ENCODE measurements at regions not wholly inside any gene's neighbourhood (a gene's known extent, or its start where the extent isn't known, plus 50 kb on each side); places are given as distances from the start of the nearest gene placed in this dataset.
"Not testable (repeated sequence)": the region's sequence is repeated elsewhere in the genome, so short reads cannot be mapped to it uniquely, and the experiment has no call there.

- Histone ChIP-seq H4K20me1 (ENCODE audit: insufficient read depth, poor library complexity, severe bottlenecking) (no peaks in the 10 kb centered on the region), H3K4me3 (no peak overlapping the region), H3K36me3 (replicated peaks; ENCODE audit: insufficient read depth, low read depth) (no peaks in the 10 kb centered on the region), H2AFZ (no peak overlapping the region), H3K4me1 (ENCODE audit: insufficient read depth) (no peaks in the 10 kb centered on the region), H3K4me2 (no peak overlapping the region), H3K9me2 (replicated peaks; ENCODE audit: insufficient read depth) (no peaks in the 10 kb centered on the region), H3K27ac (no peak overlapping the region), H3K9me3 (ENCODE audit: low read depth) (no peaks in the 10 kb centered on the region), H3K27me3 (no peaks in the 10 kb centered on the region), H3K79me2 (no peaks in the 10 kb centered on the region)
- peak; percentile 11 for DNase-seq (ENCODE audit: low spot score)
- TF ChIP-seq EZH2 (IDR thresholded peaks at IDR 0.05; ENCODE audit: borderline replicate concordance) (no peak), EZH2phosphoT487 (IDR thresholded peaks at IDR 0.05; ENCODE audit: low read depth, severe bottlenecking, unreplicated experiment) (no peak)
- WGBS (ENCODE audit: low lambda C conversion rate, missing lambda C conversion rate), result 25% methylated on average over 1 of the region's 1 CpG
Observed at GRCh38 chr16:60100371-60100770, 1366.3 kb upstream of the GOT2 start.

- TF ChIP-seq EZH2phosphoT487 (IDR thresholded peaks at IDR 0.05; ENCODE audit: low read depth, severe bottlenecking, unreplicated experiment) (no peak), EZH2 (IDR thresholded peaks at IDR 0.05; ENCODE audit: borderline replicate concordance) (no peak)
- no peak for DNase-seq (ENCODE audit: low spot score)
- H2AFZ ChIP-seq, result no peak overlapping the region
Observed at GRCh38 chr16:60091529-60091928, 1357.4 kb upstream of the GOT2 start.

DNA sequence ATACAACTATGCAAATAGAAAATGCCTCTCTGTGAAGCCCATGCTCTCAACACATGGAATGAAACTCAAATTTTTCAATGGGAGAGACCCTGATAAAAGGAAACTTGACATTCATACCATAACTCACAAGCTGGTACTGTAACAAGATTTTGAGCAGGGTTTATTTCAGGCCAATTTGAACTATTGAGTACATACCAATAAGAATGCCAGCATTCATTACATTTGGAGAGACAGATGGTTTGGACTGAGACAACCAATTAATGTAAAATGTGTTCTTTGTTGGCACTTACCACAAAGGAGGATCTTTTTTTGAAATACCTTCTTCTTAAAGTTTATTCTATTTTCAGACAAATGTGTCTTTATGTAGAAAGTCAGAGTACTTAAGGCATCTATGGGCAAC, 1357.0 kb upstream of the GOT2 start:
- no peak for DNase-seq (ENCODE audit: low spot score)

More at GRCh38 chr16:60091529-60091928, 1357.4 kb upstream of the GOT2 start:
- no peak overlapping the region for H3K27ac ChIP-seq
- H3K4me2 ChIP-seq, result no peak overlapping the region
- no peaks in the 10 kb centered on the region for H3K79me2 ChIP-seq
- no peaks in the 10 kb centered on the region for H3K27me3 ChIP-seq
- H3K9me2 ChIP-seq (replicated peaks; ENCODE audit: insufficient read depth), result no peaks in the 10 kb centered on the region
- H3K4me1 ChIP-seq (ENCODE audit: insufficient read depth), result no peaks in the 10 kb centered on the region
- 81% methylated on average over 3 of the region's 3 CpGs for WGBS (ENCODE audit: low lambda C conversion rate, missing lambda C conversion rate)
- H3K9me3 ChIP-seq (ENCODE audit: low read depth), result no peaks in the 10 kb centered on the region
- H3K36me3 ChIP-seq (replicated peaks; ENCODE audit: insufficient read depth, low read depth), result no peaks in the 10 kb centered on the region
- no peaks in the 10 kb centered on the region for H4K20me1 ChIP-seq (ENCODE audit: insufficient read depth, poor library complexity, severe bottlenecking)
- no peak overlapping the region for H3K4me3 ChIP-seq

DNA sequence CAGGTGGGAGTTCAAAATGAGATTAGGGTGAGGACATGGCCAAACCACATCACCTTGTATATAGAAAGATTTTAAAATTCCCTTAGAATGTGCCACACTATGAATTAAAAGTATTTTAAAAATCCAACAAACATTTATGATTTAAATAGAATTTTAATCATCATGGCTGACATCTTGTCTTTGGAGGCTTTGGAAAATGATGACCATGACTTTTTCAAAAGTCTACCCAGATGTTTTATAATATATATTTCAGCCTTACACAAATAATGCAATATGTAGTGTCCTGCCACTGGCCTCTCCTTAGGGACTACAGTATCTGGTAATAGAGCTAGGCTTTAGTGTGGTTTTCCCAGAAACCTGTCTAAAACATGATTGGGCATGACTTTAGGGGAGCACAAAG, 1353.4 kb upstream of the GOT2 start:
- no peak overlapping the region for H2AFZ ChIP-seq
- TF ChIP-seq EZH2 (IDR thresholded peaks at IDR 0.05; ENCODE audit: borderline replicate concordance) (no peak), CTCF (IDR thresholded peaks at IDR 0.05; ENCODE audit: poor library complexity) (no peak), EZH2phosphoT487 (IDR thresholded peaks at IDR 0.05; ENCODE audit: low read depth, severe bottlenecking, unreplicated experiment) (no peak)
- DNase-seq (ENCODE audit: low spot score), result no peak

More for the DNA sequence above, 1357.0 kb upstream of the GOT2 start:
- H4K20me1 ChIP-seq (ENCODE audit: insufficient read depth, poor library complexity, severe bottlenecking), result no peaks in the 10 kb centered on the region
- TF ChIP-seq EZH2 (IDR thresholded peaks at IDR 0.05; ENCODE audit: borderline replicate concordance) (no peak), EZH2phosphoT487 (IDR thresholded peaks at IDR 0.05; ENCODE audit: low read depth, severe bottlenecking, unreplicated experiment) (no peak), CTCF (IDR thresholded peaks at IDR 0.05; ENCODE audit: poor library complexity) (no peak)
- H3K9me2 ChIP-seq (replicated peaks; ENCODE audit: insufficient read depth), result no peaks in the 10 kb centered on the region
- no peak overlapping the region for H3K27ac ChIP-seq
- H3K9me3 ChIP-seq (ENCODE audit: low read depth), result no peaks in the 10 kb centered on the region
- H3K4me1 ChIP-seq (ENCODE audit: insufficient read depth), result no peaks in the 10 kb centered on the region
- H2AFZ ChIP-seq, result no peak overlapping the region
- H3K79me2 ChIP-seq, result no peaks in the 10 kb centered on the region
- H3K36me3 ChIP-seq (replicated peaks; ENCODE audit: insufficient read depth, low read depth), result no peaks in the 10 kb centered on the region
- H3K27me3 ChIP-seq, result no peaks in the 10 kb centered on the region
- no peak overlapping the region for H3K4me3 ChIP-seq
- no peak overlapping the region for H3K4me2 ChIP-seq

GRCh38 chr16:60078819-60079218, 1344.7 kb upstream of the GOT2 start:
- DNase-seq (ENCODE audit: low spot score); H2AFZ ChIP-seq; H3K9me3 ChIP-seq (ENCODE audit: low read depth); H3K4me3 ChIP-seq; H3K27ac ChIP-seq; H3K4me1 ChIP-seq (ENCODE audit: insufficient read depth); H3K27me3 ChIP-seq; H3K79me2 ChIP-seq; H3K4me2 ChIP-seq; H4K20me1 ChIP-seq (ENCODE audit: insufficient read depth, poor library complexity, severe bottlenecking); H3K36me3 ChIP-seq (replicated peaks; ENCODE audit: insufficient read depth, low read depth); H3K9me2 ChIP-seq (replicated peaks; ENCODE audit: insufficient read depth): not testable (repeated sequence)
- WGBS (ENCODE audit: low lambda C conversion rate, missing lambda C conversion rate), result 92% methylated on average over 10 of the region's 10 CpGs

More for the DNA sequence above, 1353.4 kb upstream of the GOT2 start:
- no peak overlapping the region for H3K4me3 ChIP-seq
- H3K36me3 ChIP-seq (replicated peaks; ENCODE audit: insufficient read depth, low read depth), result no peaks in the 10 kb centered on the region
- no peaks in the 10 kb centered on the region for H3K27me3 ChIP-seq
- no peaks in the 10 kb centered on the region for H3K9me3 ChIP-seq (ENCODE audit: low read depth)
- no peaks in the 10 kb centered on the region for H3K4me1 ChIP-seq (ENCODE audit: insufficient read depth)
- no peak overlapping the region for H3K27ac ChIP-seq
- H4K20me1 ChIP-seq (ENCODE audit: insufficient read depth, poor library complexity, severe bottlenecking), result no peaks in the 10 kb centered on the region
- no peaks in the 10 kb centered on the region for H3K9me2 ChIP-seq (replicated peaks; ENCODE audit: insufficient read depth)
- no peaks in the 10 kb centered on the region for H3K79me2 ChIP-seq
- no peak overlapping the region for H3K4me2 ChIP-seq

Data from hepatocyte (in vitro differentiated cells).